Pancreas (tissue), 10 donors: ENCODE measurements at regions not wholly inside any gene's neighbourhood (a gene's known extent, or its start where the extent isn't known, plus 50 kb on each side); places are given as distances from the start of the nearest gene placed in this dataset.

Source experiments
- ATAC-seq, 4 donors: fragments of 200-7000 bp; cut with Tn5 transposase; one replicate each; pipeline versions ENCODE4 v1.8.0 to v1.9.1; 2020; ENCODE audit warnings: mild to moderate bottlenecking in 4 of 4, moderate library complexity in 4 of 4
- DNase-seq, 6 donors: peaks; one replicate each; pipeline ENCODE4 v3.0.0-alpha.2; 2020
- FAIRE-seq: peaks from 2 replicates; lab custom pipeline; 2012; peaks lifted over from hg19 to GRCh38; lab: Jason Lieb, UNC
- H3K27ac ChIP-seq, 4 donors: fragments of 200-600 bp; sonication (generic); 1 replicate in 3 of 4; 2 replicates in 1 of 4; pipeline versions ENCODE4 v1.5.0 to v1.8.0; 2020
- H3K27me3 ChIP-seq, 4 donors: fragments of 200-600 bp; one replicate each; pipeline ENCODE4 v1.8.0; 2021
- H3K36me3 ChIP-seq, 3 donors: fragments of 200-600 bp; sonication (generic) in 1 of 3; one replicate each; pipeline versions ENCODE4 v1.5.0 to v1.8.0; 2020 to 2021
- H3K4me1 ChIP-seq, 3 donors: fragments of 200-600 bp; one replicate each; pipeline ENCODE4 v1.8.0; 2021
- H3K4me3 ChIP-seq, 4 donors: fragments of 200-600 bp; sonication (generic) in 2 of 4; one replicate each; pipeline versions ENCODE4 v1.5.0 to v1.8.0; 2020 to 2021
- H3K9me3 ChIP-seq, 4 donors: fragments of 200-600 bp; one replicate each; pipeline ENCODE4 v1.8.0; 2021
- WGBS, 2 donors: extraction: QIAGEN DNeasy Blood & Tissue Kit; methylation state at CpG; one replicate each; pipeline ENCODE4 v1.1.7; 2013; 5-methylcytosine and 5-hydroxymethylcytosine counted together
- intact Hi-C, 3 donors: fragments of 100-400 bp; cut with DNase I; formaldehyde crosslinking; loops; one replicate each; pipeline versions ENCODE4 v1.11.1 to v1.14.2; 2022
- TF ChIP-seq, protein P1 (sequence below), 4 donors: fragments of 200-600 bp; sonication (generic) in 3 of 4; IDR thresholded peaks; one replicate each; pipeline versions ENCODE4 v1.5.0 to v1.8.0; 2021; ENCODE audit warnings: antibody characterized with exemption in 4 of 4
- donor health status: healthy with polysubstance abuse.
- donor health status: DM: no; HTN: no; CAD: no; lungs with moderate emphysema.
- donor health status: DM: no; HTN: no; CAD: no.
- donor health status: control.
- donor health status: control.
- donor health status: Bipolar disorder and iron deficiency.
- donor health status: DM: yes; HTN: yes; CAD: no.
- donor health status: DM: no; HTN: no; CAD: no.
- donor health status: DM: no; HTN: no; CAD: no.
- donor health status: DM: yes; HTN: yes; CAD: no.

DNA sequence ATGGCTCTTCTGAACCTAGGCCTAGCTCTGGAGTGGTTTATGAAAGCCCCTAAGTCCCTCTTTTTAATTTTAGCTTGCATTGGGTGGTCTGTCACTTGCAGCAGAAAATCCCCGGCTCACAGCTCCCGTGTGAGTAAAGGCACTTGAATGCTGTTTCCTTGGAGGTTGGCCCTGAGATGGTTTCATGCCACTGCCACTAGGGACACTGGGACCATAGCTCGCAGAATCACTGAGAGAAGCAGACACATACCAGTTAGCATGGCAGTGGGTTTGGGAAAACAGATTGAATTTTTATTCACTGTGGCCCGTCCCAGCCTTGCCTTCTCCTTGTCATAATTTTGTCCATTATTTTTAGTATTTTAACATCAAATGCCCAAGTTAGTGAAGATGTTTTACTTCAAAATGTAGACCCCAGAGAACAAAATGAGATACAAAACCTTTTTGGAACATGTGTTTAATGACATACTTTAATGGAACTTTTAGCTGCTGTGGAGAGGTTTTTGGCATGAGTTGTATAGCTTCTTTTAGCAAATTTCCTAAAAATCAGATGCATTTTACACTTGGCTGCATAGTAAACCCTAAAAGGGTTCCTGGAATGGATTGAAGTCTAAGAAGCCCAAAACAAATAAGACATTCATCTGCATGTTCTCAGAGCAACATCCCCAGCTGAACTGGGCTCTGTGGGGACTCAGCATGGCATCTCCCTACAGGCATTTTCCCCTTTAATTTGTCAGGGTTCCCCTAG lies 259.7 kb upstream of the PITRM1 start:
- TF ChIP-seq, protein P1, sequence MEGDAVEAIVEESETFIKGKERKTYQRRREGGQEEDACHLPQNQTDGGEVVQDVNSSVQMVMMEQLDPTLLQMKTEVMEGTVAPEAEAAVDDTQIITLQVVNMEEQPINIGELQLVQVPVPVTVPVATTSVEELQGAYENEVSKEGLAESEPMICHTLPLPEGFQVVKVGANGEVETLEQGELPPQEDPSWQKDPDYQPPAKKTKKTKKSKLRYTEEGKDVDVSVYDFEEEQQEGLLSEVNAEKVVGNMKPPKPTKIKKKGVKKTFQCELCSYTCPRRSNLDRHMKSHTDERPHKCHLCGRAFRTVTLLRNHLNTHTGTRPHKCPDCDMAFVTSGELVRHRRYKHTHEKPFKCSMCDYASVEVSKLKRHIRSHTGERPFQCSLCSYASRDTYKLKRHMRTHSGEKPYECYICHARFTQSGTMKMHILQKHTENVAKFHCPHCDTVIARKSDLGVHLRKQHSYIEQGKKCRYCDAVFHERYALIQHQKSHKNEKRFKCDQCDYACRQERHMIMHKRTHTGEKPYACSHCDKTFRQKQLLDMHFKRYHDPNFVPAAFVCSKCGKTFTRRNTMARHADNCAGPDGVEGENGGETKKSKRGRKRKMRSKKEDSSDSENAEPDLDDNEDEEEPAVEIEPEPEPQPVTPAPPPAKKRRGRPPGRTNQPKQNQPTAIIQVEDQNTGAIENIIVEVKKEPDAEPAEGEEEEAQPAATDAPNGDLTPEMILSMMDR (IDR thresholded peaks at IDR 0.05): no peak
- Histone ChIP-seq H3K27ac (no peak overlapping the region), H3K36me3 (no peaks in the 10 kb centered on the region), H3K27me3 (no peaks in the 10 kb centered on the region), H3K4me3 (no peak overlapping the region), H3K9me3 (no peaks in the 10 kb centered on the region), H3K4me1 (no peaks in the 10 kb centered on the region)
- ATAC-seq (no peak), FAIRE-seq (no peak), DNase-seq (no peak)
- WGBS, 2 donors: 81 to 89% methylated on average over 4 of the region's 4 CpGs
- intact Hi-C loops: no loop called here

- H3K9me3 ChIP-seq: no peaks in the 10 kb centered on the region
- FAIRE-seq (no peak), ATAC-seq (no peak), DNase-seq (no peak)
- H3K27ac ChIP-seq: no peak overlapping the region
- H3K36me3 ChIP-seq: no peaks in the 10 kb centered on the region
- no peak overlapping the region for H3K4me3 ChIP-seq
- 67 to 86% methylated on average over 1 of the region's 1 CpG for WGBS, 2 donors
- intact Hi-C loops: no loop called here
- H3K4me1 ChIP-seq: no peaks in the 10 kb centered on the region
- H3K27me3 ChIP-seq: no peaks in the 10 kb centered on the region
- TF ChIP-seq, protein P1 (IDR thresholded peaks at IDR 0.05): no peak
Observed at GRCh38 chr10:3430501-3430900, 257.9 kb upstream of the PITRM1 start.

DNA sequence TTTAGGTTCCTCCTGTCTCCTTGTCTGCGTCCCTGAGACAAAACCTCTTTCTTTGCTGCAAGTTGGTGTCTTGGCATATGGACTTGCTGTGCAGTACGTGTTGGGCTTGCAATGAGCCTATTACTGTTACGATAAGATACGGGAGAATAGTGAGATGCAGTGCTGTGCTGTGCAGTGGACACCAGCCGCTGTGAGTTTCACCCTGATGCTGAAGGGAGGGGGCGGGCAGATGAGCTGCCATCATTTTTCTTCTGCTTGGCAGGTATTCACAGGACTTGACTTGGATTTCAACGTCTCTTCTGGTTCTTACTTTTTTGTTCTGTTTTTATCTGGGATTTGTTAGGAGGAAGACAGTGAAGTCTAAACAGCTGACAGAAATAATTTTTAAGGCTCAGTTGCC lies 257.1 kb upstream of the PITRM1 start:
- DNase-seq: no peak
- ATAC-seq: no peak
- Histone ChIP-seq H3K36me3 (no peaks in the 10 kb centered on the region), H3K4me1 (no peaks in the 10 kb centered on the region), H3K9me3 (no peaks in the 10 kb centered on the region), H3K27me3 (no peaks in the 10 kb centered on the region), H3K4me3 (no peak overlapping the region), H3K27ac (no peak overlapping the region)
- FAIRE-seq: no peak
- TF ChIP-seq, protein P1 (IDR thresholded peaks at IDR 0.05): no peak
- 42 to 45% methylated on average over 7 of the region's 7 CpGs for WGBS, 2 donors
- intact Hi-C loops: no loop called here

DNA sequence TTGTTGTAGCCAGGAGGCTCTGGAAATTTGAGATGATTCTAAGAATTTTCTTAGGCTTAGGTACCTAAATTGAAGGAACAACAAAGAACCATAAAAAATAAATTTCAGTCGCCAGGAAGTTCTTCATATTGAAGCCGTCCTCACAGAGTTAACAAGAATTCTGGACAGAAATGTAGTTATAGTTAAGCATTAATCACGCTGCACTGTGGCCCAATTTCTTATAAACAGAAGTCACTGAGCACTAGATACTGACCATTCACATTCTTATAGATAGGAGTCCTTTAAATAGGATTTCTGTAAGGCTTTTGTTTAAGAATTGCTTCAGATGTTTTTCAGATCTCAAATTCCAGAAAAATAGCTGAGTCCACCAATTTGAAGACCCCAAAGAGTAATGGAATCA lies 256.2 kb upstream of the PITRM1 start:
- H3K36me3 ChIP-seq: no peaks in the 10 kb centered on the region
- no peak overlapping the region for H3K4me3 ChIP-seq
- H3K9me3 ChIP-seq: no peaks in the 10 kb centered on the region
- intact Hi-C loops: no loop called here
- no peaks in the 10 kb centered on the region for H3K4me1 ChIP-seq
- WGBS, 2 donors: 35 to 44% methylated on average over 3 of the region's 3 CpGs
- TF ChIP-seq, protein P1 (IDR thresholded peaks at IDR 0.05): no peak
- ATAC-seq (no peak), FAIRE-seq (no peak), DNase-seq (no peak)
- H3K27ac ChIP-seq: no peak overlapping the region
- no peaks in the 10 kb centered on the region for H3K27me3 ChIP-seq

DNA sequence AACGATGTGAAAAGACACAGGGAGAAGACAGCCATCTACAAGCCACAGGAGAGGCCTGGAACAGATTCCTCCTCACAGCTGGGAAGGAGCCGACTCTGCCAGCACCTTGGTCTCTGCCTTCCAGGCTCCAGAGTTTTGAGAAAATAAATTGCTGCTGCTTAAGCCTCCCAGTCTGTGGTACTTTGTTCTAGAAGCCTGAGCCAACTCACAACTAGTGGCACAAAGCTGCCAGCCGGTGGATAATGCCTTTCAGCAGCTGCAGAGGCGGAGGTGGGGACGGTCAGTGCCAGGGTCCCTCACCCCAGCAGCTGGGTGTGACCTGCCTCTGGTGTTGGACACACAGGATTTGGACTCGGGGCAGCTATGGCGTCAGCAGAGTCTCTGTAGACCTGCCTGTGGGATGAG lies 255.4 kb upstream of the PITRM1 start:
- no peaks in the 10 kb centered on the region for H3K4me1 ChIP-seq
- H3K27ac ChIP-seq: no peak overlapping the region
- no peaks in the 10 kb centered on the region for H3K36me3 ChIP-seq
- H3K4me3 ChIP-seq: no peak overlapping the region
- H3K27me3 ChIP-seq: no peaks in the 10 kb centered on the region
- DNase-seq: no peak
- FAIRE-seq: no peak
- intact Hi-C loops: no loop called here
- WGBS, 2 donors: 68 to 80% methylated on average over 7 of the region's 7 CpGs
- TF ChIP-seq, protein P1 (IDR thresholded peaks at IDR 0.05): no peak
- ATAC-seq: no peak
- no peaks in the 10 kb centered on the region for H3K9me3 ChIP-seq
